ENCODE measurements at regions not wholly inside any gene's neighbourhood (a gene's known extent, or its start where the extent isn't known, plus 50 kb on each side); places are given as distances from the start of the nearest gene placed in this dataset.
"Not testable (repeated sequence)": the region's sequence is repeated elsewhere in the genome, so short reads cannot be mapped to it uniquely, and the experiment has no call there.

DNA sequence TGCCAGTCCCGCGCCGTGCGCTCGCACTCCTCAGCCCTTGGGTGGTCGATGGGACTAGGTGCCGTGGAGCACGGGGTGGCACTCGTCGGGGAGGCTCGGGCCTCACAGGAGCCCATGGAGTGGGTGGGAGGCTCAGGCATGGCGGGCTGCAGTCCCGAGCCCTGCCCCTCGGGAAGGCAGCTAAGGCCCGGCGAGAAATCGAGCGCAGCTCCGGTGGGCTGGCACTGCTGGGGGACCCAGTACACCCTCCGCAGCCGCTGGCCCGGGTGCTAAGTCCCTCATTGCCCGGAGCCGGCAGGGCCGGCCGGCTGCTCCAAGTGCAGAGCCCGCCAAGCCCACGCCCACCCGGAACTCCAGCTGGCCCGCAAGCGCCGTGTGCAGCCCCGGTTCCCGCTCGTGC is 756.9 kb upstream of the SOX11 start:
- TF ChIP-seq, protein P1, sequence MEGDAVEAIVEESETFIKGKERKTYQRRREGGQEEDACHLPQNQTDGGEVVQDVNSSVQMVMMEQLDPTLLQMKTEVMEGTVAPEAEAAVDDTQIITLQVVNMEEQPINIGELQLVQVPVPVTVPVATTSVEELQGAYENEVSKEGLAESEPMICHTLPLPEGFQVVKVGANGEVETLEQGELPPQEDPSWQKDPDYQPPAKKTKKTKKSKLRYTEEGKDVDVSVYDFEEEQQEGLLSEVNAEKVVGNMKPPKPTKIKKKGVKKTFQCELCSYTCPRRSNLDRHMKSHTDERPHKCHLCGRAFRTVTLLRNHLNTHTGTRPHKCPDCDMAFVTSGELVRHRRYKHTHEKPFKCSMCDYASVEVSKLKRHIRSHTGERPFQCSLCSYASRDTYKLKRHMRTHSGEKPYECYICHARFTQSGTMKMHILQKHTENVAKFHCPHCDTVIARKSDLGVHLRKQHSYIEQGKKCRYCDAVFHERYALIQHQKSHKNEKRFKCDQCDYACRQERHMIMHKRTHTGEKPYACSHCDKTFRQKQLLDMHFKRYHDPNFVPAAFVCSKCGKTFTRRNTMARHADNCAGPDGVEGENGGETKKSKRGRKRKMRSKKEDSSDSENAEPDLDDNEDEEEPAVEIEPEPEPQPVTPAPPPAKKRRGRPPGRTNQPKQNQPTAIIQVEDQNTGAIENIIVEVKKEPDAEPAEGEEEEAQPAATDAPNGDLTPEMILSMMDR (IDR thresholded peaks at IDR 0.05): not testable (repeated sequence)
- TF ChIP-seq ZFX (IDR thresholded peaks at IDR 0.05; ENCODE audit: borderline replicate concordance): not testable (repeated sequence)
